ENCODE measurements at regions not wholly inside any gene's neighbourhood (a gene's known extent, or its start where the extent isn't known, plus 50 kb on each side); places are given as distances from the start of the nearest gene placed in this dataset.

DNA sequence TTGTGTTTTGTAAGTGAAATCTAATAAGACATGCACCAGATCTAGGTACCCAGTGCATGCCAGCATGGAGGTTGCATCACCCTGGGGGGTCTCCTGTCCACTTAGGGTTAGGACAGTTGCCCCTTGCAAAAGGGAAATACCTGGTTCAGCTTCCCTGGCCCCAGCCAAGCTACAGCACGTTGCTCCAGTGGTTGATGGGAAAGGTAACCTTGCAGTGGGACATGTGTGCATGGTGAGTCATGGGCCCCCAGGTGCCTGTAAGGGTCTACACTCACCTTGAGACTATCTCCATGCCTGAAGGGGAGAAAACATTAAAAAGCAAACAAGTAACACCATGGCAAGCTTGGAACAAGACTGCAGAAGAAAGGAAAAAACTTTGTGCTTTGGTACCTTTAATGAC is 143.9 kb downstream of the LSM5 start:
- no peak for FAIRE-seq

GRCh38 chr7:32336726-32337125 is 153.5 kb downstream of the LSM5 start:
- no peak for FAIRE-seq

DNA sequence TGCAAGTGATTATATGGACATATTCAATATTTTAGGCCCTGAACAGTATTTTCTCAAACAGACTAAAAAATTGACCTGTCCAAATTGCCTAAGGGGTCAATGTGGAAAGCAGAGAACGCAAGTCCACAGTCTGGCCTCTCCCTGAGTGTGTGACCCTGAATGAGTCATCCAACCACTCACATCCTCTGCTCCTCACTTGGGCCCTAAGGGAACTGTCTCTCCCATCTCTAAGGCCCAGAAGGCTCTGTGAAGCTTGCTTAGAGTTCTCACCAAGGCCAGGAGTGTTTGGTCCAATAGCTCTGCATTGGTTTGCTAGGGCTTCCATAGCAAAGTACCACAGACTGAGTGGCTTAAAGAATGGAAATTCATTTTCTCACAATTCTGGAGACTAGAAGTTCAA is 155.1 kb downstream of the LSM5 start:
- no peak for FAIRE-seq

DNA sequence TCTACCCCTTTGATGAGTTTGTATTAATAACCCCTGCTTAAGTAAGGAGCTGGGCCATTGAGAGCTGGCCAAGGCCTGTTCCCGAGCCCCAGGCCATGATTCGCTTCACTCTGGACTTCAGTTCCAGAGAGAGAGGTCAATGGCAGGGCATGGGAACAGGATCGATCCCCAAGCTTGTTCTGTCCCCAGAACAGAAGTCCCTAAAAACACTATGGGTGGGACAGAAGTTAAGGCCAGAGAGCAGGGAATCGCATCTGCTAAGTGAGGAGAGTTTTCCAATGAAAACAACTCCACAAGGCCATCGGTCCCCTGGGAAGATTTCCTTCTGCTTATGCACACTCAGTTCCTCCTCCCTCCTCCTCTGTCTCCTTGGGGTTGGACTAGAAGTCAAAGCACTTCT is 159.6 kb downstream of the LSM5 start:
- FAIRE-seq: no peak

- FAIRE-seq: no peak
Observed at GRCh38 chr7:32326078-32326477, 164.1 kb downstream of the LSM5 start.

DNA sequence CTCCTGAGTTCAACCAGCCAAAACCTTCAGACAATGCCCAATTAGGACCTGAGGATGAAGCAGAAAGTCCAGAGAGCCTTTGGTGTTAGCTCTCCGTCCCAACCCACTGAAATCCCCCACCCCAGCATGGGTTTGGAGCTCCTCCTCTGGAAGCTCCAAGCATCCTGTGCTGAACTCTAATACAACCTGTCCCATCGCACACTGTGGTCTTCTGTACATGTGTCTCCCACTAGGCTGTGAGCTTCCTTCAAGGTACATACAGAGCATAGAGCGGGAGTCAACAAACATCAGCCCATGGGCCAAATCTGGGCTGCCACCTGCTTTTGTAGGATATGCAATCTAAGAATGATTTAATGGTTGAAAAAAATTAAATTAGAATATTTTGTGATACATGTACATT is 166.5 kb downstream of the LSM5 start:
- no peak for FAIRE-seq

- FAIRE-seq: no peak
Observed at GRCh38 chr7:32319012-32319382, 171.2 kb downstream of the LSM5 start.

DNA sequence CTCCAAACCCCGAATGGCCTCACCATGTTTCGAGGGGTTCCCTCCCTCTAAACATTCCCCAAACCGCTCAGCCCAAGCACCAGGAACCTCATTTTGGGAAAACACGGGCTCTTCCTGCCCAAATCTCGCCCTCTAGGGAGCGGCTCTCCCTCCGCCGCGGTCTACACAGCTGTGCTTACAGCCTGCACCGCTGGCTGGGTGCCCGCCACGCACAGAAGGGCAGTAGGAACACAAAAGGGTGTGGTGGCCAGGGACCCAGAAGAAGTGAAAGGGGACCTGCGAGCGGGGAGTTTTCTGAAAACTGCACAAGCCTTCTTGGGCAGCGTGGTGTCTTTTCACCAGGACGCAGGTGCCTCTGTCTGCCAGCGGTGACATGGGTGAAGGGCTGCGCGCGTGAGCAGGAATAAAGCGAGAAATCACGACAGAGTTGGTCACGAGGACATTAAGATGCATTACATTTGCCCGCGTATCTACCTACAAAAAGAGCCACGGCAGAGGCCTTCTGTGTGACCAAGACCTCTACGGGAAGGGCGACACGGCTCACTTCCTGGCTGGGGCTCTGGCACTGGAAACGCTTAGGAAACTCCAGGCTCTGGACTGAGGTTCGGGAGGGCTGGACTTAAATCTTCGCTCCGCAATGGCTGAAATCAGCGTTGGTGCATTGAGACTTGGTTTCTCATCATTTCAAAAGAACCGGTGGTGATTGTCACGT is 171.7 kb downstream of the LSM5 start:
- FAIRE-seq: no peak

DNA sequence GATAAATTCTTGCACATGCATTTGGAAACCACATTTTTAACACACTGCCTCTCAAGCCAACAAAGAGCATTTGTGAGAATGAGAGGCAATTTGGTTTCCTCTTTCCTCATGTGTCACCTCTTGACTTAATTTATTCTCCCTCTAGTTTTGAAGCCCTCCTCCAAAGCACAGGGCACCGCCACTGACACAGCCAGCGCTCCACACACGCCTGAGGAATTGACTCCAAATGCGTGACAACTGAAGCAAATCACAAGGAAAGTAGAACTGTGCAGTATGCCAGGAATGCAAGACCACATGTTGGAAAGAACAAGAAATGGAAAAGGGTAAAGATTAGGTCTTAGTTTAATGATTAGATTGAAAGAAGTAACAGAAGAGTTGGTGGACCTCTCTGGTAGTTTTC is 173.3 kb downstream of the LSM5 start:
- FAIRE-seq: no peak

DNA sequence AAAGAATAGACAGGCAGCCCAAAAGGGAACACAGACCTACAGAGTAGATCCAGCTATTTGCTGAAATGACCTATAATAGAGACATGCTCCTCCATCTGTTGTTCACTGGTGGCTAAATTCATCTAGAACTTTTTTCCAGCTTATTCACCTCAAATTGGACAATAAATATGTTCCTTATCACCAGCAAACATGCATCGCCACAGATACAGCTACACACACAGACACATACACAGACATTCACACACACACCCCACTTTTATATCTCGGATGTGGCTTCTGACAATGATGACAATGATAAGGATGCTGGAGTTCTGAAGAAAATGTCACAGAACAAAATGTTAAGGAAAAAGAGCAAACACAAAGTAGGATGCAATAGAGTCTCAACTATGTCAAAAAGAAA is 175.4 kb downstream of the LSM5 start:
- no peak for FAIRE-seq

GRCh38 chr7:32301427-32301826 is 188.8 kb downstream of the LSM5 start:
- no peak for FAIRE-seq

DNA sequence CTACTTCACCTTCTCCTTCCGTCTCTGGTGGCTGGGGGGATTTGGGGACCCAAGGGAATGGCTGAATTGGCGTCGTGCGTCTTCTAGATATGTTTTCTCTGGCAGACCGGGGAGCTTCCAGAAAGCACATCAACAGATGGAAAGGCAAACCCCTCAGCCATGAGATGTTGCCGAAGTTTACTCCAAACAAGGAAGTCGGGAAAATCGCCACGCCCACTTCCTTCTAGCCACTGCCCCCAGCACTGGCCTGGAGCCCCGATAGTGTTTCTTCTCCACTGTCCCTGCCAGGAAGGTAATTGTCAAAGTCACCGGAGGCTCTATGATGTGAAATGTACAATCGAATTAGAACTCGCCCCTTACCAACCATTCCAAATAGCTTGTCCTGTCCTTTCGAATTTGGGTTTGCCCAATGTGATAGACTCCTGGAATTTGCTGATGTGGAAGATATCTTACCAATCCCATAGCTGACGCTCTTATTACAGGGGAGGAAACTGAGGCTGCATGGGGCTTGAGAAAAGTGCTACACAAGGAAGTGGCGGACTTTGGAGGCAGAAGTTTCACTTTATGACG is 191.0 kb downstream of the LSM5 start:
- FAIRE-seq: no peak

GRCh38 chr7:32298408-32299132 is 191.6 kb downstream of the LSM5 start:
- FAIRE-seq: no peak

DNA sequence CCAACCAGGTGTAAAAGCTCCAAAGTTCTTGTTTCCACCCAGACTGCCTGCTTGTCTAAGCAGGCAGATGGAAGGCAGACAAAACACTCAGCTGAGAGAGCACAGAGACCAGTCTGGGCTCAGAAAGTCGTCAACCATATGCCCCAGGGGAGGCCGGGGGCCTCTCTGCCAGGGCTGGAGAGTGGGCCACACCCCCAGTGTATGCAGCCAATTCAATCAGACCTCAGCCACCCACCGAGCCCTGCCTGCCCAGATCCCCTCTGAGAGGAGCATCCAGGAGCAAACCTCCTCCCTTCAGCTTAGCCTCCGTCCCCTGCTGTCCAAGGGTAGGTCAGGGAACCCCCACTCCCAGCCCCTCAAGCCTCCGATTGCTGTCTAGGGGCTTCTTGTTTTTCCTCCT is 196.3 kb downstream of the LSM5 start:
- no peak for FAIRE-seq

GRCh38 chr7:32289651-32290414 is 200.3 kb downstream of the LSM5 start:
- no peak for FAIRE-seq

DNA sequence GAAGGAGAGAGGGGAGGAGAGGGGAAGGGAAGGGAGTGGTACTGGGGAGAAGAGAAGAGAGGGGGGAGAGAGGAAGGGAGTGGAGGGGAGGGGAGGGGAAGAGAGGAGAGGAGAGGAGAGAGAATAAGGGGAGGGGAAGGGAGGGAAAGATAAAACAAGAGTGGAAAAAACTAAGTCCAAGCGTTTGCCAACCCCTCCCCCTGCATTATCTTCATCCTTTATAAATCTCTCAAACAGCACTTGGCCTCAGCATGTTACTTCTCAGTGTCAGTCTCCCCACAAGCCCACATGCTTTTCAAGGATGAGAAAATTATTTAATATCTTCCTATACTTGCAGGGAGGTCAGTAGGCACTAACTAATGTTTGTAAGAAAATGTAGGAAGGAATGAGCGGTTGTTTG is 204.5 kb downstream of the LSM5 start:
- FAIRE-seq: no peak

DNA sequence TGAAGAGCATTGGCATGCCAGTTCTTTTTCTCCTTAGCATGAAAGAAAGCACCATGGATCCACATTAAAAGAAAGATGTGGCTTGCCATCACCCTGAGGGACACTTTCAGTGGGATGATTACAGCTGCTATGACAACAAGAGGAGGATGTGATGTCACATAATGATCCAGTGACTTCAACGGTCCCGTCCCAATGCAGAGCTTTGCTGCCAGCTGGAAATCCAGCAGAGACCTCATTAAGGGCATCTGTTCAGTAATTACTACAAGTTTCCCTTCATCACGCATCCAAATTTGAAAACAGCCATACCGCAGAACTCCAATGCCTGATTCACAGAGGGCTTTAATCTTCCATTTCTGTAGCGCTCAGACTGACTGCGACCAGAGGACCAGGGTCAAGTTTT is 206.6 kb downstream of the LSM5 start:
- FAIRE-seq: no peak

- peak; percentile 71 for FAIRE-seq
Observed at GRCh38 chr7:32279500-32279899, 209.3 kb upstream of the PDE1C start.

GRCh38 chr7:32275216-32276009 is 205.2 kb upstream of the PDE1C start:
- FAIRE-seq: no peak

DNA sequence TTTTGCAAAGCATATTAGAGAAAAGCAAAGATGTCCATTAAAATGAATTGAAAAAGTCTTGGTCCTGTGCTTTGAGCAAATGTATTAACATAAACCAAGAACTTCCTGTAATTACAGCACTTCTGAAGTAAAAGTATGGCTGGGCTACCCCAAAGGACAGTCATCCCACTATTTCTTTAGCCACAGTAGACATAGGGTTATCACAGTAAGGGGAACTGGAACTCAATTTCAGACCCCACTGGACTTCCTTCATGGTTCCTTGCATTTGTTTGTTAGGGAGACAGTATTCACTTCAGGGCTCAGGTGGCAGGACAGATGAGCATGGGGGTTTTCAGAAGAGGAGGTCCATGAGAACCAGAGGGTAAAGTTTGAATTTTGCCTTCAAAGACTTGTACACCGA is 203.1 kb upstream of the PDE1C start:
- FAIRE-seq: no peak

DNA sequence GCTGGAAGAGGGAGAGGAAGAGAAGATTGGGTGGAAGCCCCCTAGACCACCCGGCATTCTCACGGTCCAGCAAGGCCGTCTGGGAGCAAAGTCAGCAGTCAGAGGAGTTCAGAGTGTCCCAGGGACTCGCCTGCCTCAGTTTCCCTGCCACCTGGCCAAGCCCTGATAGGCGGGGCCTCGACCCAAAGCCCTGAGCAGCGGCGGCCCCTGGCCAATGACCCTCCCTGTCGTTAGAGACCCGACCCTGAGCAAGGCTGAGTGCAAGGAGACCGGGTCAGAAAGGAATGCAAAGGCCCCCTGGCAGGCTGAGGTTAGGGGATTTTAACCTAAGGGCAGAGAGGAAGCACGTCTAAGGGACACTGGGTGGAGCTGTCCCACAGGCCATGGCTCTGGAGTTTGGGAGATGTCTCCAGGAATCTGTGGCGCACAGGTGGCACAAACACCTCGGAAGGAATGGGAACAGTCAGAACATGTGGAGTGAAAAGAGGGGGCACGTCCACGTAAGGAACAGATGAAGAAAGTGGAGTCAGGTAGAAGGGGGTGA is 196.8 kb upstream of the PDE1C start:
- FAIRE-seq: no peak

- FAIRE-seq: no peak
Observed at GRCh38 chr7:32264702-32265284, 194.6 kb upstream of the PDE1C start.

All from G401.6 (cell line).